ENCODE measurements at regions not wholly inside any gene's neighbourhood (a gene's known extent, or its start where the extent isn't known, plus 50 kb on each side); places are given as distances from the start of the nearest gene placed in this dataset.

- Histone ChIP-seq H3K9ac (ENCODE audit: low read length) (peak overlapping the region; percentile 38), H3K4me1 (ENCODE audit: control insufficient read depth, insufficient read depth, low read depth, low read length) (peaks cover 10% of the 10 kb centered on the region), H2BK5ac (ENCODE audit: low read depth, low read length, poor library complexity, severe bottlenecking) (no peak overlapping the region), H3K36me3 (ENCODE audit: control insufficient read depth in 1 of 2, insufficient read depth in 2 of 2, low read depth in 1 of 2, low read length in 2 of 2) (peaks cover 0 to 49% of the 10 kb centered on the region in 2 experiments), H2AFZ (ENCODE audit: low read depth, low read length) (no peak overlapping the region), H2BK15ac (ENCODE audit: low read depth, poor library complexity, severe bottlenecking) (no peak overlapping the region), H4K91ac (ENCODE audit: low read length) (no peak overlapping the region), H3K27ac (ENCODE audit: low read length, poor library complexity, severe bottlenecking) (peak overlapping the region; percentile 91), H3K79me1 (replicated peaks; ENCODE audit: low read length, poor library complexity, severe bottlenecking) (peaks cover 5% of the 10 kb centered on the region), H2AK5ac (ENCODE audit: low read length, severe bottlenecking) (no peak overlapping the region), H3K27me3 (ENCODE audit: control insufficient read depth in 1 of 2, insufficient read depth in 1 of 2, low read length in 2 of 2) (no peaks in the 10 kb centered on the region), H2BK120ac (ENCODE audit: low read depth, low read length) (no peak overlapping the region), H4K8ac (ENCODE audit: low read length) (no peak overlapping the region), H3K14ac (ENCODE audit: low read length in 2 of 2) (no peak overlapping the region), H3K4me2 (ENCODE audit: low read length, poor library complexity, severe bottlenecking) (no peak overlapping the region), H3K18ac (ENCODE audit: low read depth in 1 of 2, low read length in 2 of 2) (peak overlapping the region; percentile 59 to 78), H3K9me3 (ENCODE audit: control insufficient read depth, low read length) (no peaks in the 10 kb centered on the region), H3K4me3 (ENCODE audit: insufficient read depth in 1 of 2, low read depth in 1 of 2, low read length in 2 of 2) (no peak overlapping the region), H3K4ac (ENCODE audit: low read depth in 1 of 2, low read length in 2 of 2) (peak overlapping the region in 1 of 2 experiments; percentile 47), H3K23ac (ENCODE audit: low read length in 2 of 2) (no peak overlapping the region), H2BK12ac (ENCODE audit: low read length in 2 of 2) (peak overlapping the region in 1 of 2 experiments; percentile 10)
- peak; percentile 96 for DNase-seq
- WGBS = 92% methylated on average over 9 of the region's 14 CpGs
Observed at GRCh38 chr9:110115826-110116542, 92.0 kb downstream of the C9orf152 start.

GRCh38 chr9:110116543-110116885, 91.4 kb downstream of the C9orf152 start:
- Histone ChIP-seq H3K4me2 (ENCODE audit: low read length, poor library complexity, severe bottlenecking) (no peak overlapping the region), H3K27me3 (ENCODE audit: control insufficient read depth in 1 of 2, insufficient read depth in 1 of 2, low read length in 2 of 2) (no peaks in the 10 kb centered on the region), H2BK15ac (ENCODE audit: low read depth, poor library complexity, severe bottlenecking) (no peak overlapping the region), H2AFZ (ENCODE audit: low read depth, low read length) (no peak overlapping the region), H4K8ac (ENCODE audit: low read length) (no peak overlapping the region), H2BK12ac (ENCODE audit: low read length in 2 of 2) (no peak overlapping the region), H3K79me1 (replicated peaks; ENCODE audit: low read length, poor library complexity, severe bottlenecking) (peaks cover 9% of the 10 kb centered on the region), H3K18ac (ENCODE audit: low read depth in 1 of 2, low read length in 2 of 2) (no peak overlapping the region), H3K27ac (ENCODE audit: low read length, poor library complexity, severe bottlenecking) (peak overlapping the region; percentile 91), H2BK5ac (ENCODE audit: low read depth, low read length, poor library complexity, severe bottlenecking) (no peak overlapping the region), H3K23ac (ENCODE audit: low read length in 2 of 2) (no peak overlapping the region), H3K4me1 (ENCODE audit: control insufficient read depth, insufficient read depth, low read depth, low read length) (peaks cover 13% of the 10 kb centered on the region), H2BK120ac (ENCODE audit: low read depth, low read length) (no peak overlapping the region), H3K4me3 (ENCODE audit: insufficient read depth in 1 of 2, low read depth in 1 of 2, low read length in 2 of 2) (no peak overlapping the region), H3K9ac (ENCODE audit: low read length) (peak overlapping the region; percentile 38), H2AK5ac (ENCODE audit: low read length, severe bottlenecking) (no peak overlapping the region), H3K14ac (ENCODE audit: low read length in 2 of 2) (no peak overlapping the region), H3K9me3 (ENCODE audit: control insufficient read depth, low read length) (no peaks in the 10 kb centered on the region), H3K4ac (ENCODE audit: low read depth in 1 of 2, low read length in 2 of 2) (no peak overlapping the region), H4K91ac (ENCODE audit: low read length) (no peak overlapping the region), H3K36me3 (ENCODE audit: control insufficient read depth in 1 of 2, insufficient read depth in 2 of 2, low read depth in 1 of 2, low read length in 2 of 2) (peaks cover 4 to 52% of the 10 kb centered on the region in 2 experiments)
- DNase-seq = peak; percentile 100
- 0% methylated on average over 2 of the region's 3 CpGs for WGBS

- Histone ChIP-seq H3K27me3 (ENCODE audit: control insufficient read depth in 1 of 2, insufficient read depth in 1 of 2, low read length in 2 of 2) (no peaks in the 10 kb centered on the region), H3K27ac (ENCODE audit: low read length, poor library complexity, severe bottlenecking) (no peak overlapping the region), H3K23ac (ENCODE audit: low read length in 2 of 2) (no peak overlapping the region), H3K4me3 (ENCODE audit: insufficient read depth in 1 of 2, low read depth in 1 of 2, low read length in 2 of 2) (no peak overlapping the region), H3K9ac (ENCODE audit: low read length) (no peak overlapping the region), H2BK12ac (ENCODE audit: low read length in 2 of 2) (peak overlapping the region; percentile 7 to 18), H3K36me3 (ENCODE audit: control insufficient read depth in 1 of 2, insufficient read depth in 2 of 2, low read depth in 1 of 2, low read length in 2 of 2) (peaks cover 4 to 47% of the 10 kb centered on the region in 2 experiments), H2BK15ac (ENCODE audit: low read depth, poor library complexity, severe bottlenecking) (no peak overlapping the region), H4K8ac (ENCODE audit: low read length) (peak overlapping the region; percentile 40), H2AK5ac (ENCODE audit: low read length, severe bottlenecking) (peak overlapping the region; percentile 85), H2BK5ac (ENCODE audit: low read depth, low read length, poor library complexity, severe bottlenecking) (no peak overlapping the region), H3K14ac (ENCODE audit: low read length in 2 of 2) (no peak overlapping the region), H3K9me3 (ENCODE audit: control insufficient read depth, low read length) (no peaks in the 10 kb centered on the region), H2AFZ (ENCODE audit: low read depth, low read length) (no peak overlapping the region), H3K4ac (ENCODE audit: low read depth in 1 of 2, low read length in 2 of 2) (peak overlapping the region; percentile 19 to 24), H4K91ac (ENCODE audit: low read length) (peak overlapping the region; percentile 70), H3K79me1 (replicated peaks; ENCODE audit: low read length, poor library complexity, severe bottlenecking) (peaks cover 10% of the 10 kb centered on the region), H3K18ac (ENCODE audit: low read depth in 1 of 2, low read length in 2 of 2) (peak overlapping the region; percentile 55 to 64), H3K4me1 (ENCODE audit: control insufficient read depth, insufficient read depth, low read depth, low read length) (peaks cover 23% of the 10 kb centered on the region), H2BK120ac (ENCODE audit: low read depth, low read length) (no peak overlapping the region), H3K4me2 (ENCODE audit: low read length, poor library complexity, severe bottlenecking) (no peak overlapping the region)
- 91% methylated on average over 3 of the region's 3 CpGs for WGBS
- DNase-seq = no peak
Observed at GRCh38 chr9:110121170-110121569, 86.8 kb downstream of the C9orf152 start.

GRCh38 chr9:110123341-110124095, 84.4 kb downstream of the C9orf152 start:
- Histone ChIP-seq H2BK12ac (ENCODE audit: low read length in 2 of 2) (peak overlapping the region; percentile 61 to 68), H3K4me2 (ENCODE audit: low read length, poor library complexity, severe bottlenecking) (no peak overlapping the region), H3K27me3 (ENCODE audit: control insufficient read depth in 1 of 2, insufficient read depth in 1 of 2, low read length in 2 of 2) (no peaks in the 10 kb centered on the region), H3K36me3 (ENCODE audit: control insufficient read depth in 1 of 2, insufficient read depth in 2 of 2, low read depth in 1 of 2, low read length in 2 of 2) (peaks cover 4 to 49% of the 10 kb centered on the region in 2 experiments), H3K79me1 (replicated peaks; ENCODE audit: low read length, poor library complexity, severe bottlenecking) (peaks cover 10% of the 10 kb centered on the region), H3K27ac (ENCODE audit: low read length, poor library complexity, severe bottlenecking) (no peak overlapping the region), H3K23ac (ENCODE audit: low read length in 2 of 2) (no peak overlapping the region), H2BK15ac (ENCODE audit: low read depth, poor library complexity, severe bottlenecking) (no peak overlapping the region), H3K4me1 (ENCODE audit: control insufficient read depth, insufficient read depth, low read depth, low read length) (peaks cover 40% of the 10 kb centered on the region), H3K4me3 (ENCODE audit: insufficient read depth in 1 of 2, low read depth in 1 of 2, low read length in 2 of 2) (no peak overlapping the region), H4K91ac (ENCODE audit: low read length) (no peak overlapping the region), H2BK120ac (ENCODE audit: low read depth, low read length) (peak overlapping the region; percentile 45), H3K9me3 (ENCODE audit: control insufficient read depth, low read length) (no peaks in the 10 kb centered on the region), H3K9ac (ENCODE audit: low read length) (no peak overlapping the region), H3K14ac (ENCODE audit: low read length in 2 of 2) (no peak overlapping the region), H3K18ac (ENCODE audit: low read depth in 1 of 2, low read length in 2 of 2) (peak overlapping the region; percentile 41 to 83), H3K4ac (ENCODE audit: low read depth in 1 of 2, low read length in 2 of 2) (peak overlapping the region in 1 of 2 experiments; percentile 85), H4K8ac (ENCODE audit: low read length) (peak overlapping the region; percentile 72), H2AK5ac (ENCODE audit: low read length, severe bottlenecking) (peak overlapping the region; percentile 46), H2BK5ac (ENCODE audit: low read depth, low read length, poor library complexity, severe bottlenecking) (no peak overlapping the region), H2AFZ (ENCODE audit: low read depth, low read length) (no peak overlapping the region)
- WGBS = 28% methylated on average over 4 of the region's 5 CpGs
- DNase-seq = peak; percentile 85
